DOHH2 (cell line): ENCODE measurements at regions not wholly inside any gene's neighbourhood (a gene's known extent, or its start where the extent isn't known, plus 50 kb on each side); places are given as distances from the start of the nearest gene placed in this dataset.

ENCODE experiments used
- H3F3A ChIP-seq: fragments of 200-600 bp; sonication (generic), shearing (Covaris generic); 2 replicates; pipeline ENCODE4 v1.6.0; 2016; ENCODE audit warnings: antibody characterized with exemption, mild to moderate bottlenecking; ENCODE audit not compliant: control insufficient read depth, insufficient read depth
- H3K27ac ChIP-seq: fragments of 200-600 bp; sonication (generic); 2 replicates; pipeline ENCODE4 v1.5.1; 2014; ENCODE audit warnings: low read depth, mild to moderate bottlenecking, low read length, moderate library complexity
- H3K27me3 ChIP-seq: fragments of 200-600 bp; sonication (generic); 2 replicates; pipeline ENCODE4 v1.6.1; 2014; ENCODE audit warnings: mild to moderate bottlenecking, low read length, mixed read lengths; ENCODE audit not compliant: control insufficient read depth
- H3K36me3 ChIP-seq: fragments of 200-600 bp; sonication (generic); 2 replicates; pipeline ENCODE4 v1.6.1; 2014; ENCODE audit warnings: mild to moderate bottlenecking, low read length, moderate library complexity, mixed read lengths; ENCODE audit not compliant: control insufficient read depth
- H3K4me1 ChIP-seq: fragments of 200-600 bp; sonication (generic); 2 replicates; pipeline ENCODE4 v1.6.1; 2014; ENCODE audit warnings: mild to moderate bottlenecking, low read length, mixed read lengths; ENCODE audit not compliant: control insufficient read depth
- H3K4me2 ChIP-seq: fragments of 200-600 bp; sonication (generic); 2 replicates; pipeline ENCODE4 v1.6.0; 2014; ENCODE audit warnings: mild to moderate bottlenecking, low read length, moderate library complexity
- H3K4me3 ChIP-seq: fragments of 200-600 bp; sonication (generic); 2 replicates; pipeline ENCODE4 v1.5.1; 2014; ENCODE audit warnings: mild to moderate bottlenecking, low read length, mixed read lengths
- H3K79me2 ChIP-seq: fragments of 200-600 bp; sonication (generic); 2 replicates; pipeline ENCODE4 v1.6.1; 2014; ENCODE audit warnings: mild to moderate bottlenecking, low read length, mixed read lengths; ENCODE audit not compliant: control insufficient read depth
- H3K9me2 ChIP-seq: fragments of 200-600 bp; sonication (generic); replicated peaks from 2 replicates; pipeline ENCODE4 v1.6.1; 2014; ENCODE audit warnings: mild to moderate bottlenecking, low read length, mixed read lengths; ENCODE audit not compliant: control insufficient read depth
- H3K9me3 ChIP-seq: fragments of 200-600 bp; sonication (generic); 2 replicates; pipeline ENCODE4 v1.6.1; 2014; ENCODE audit warnings: antibody characterized with exemption, low read length, mixed read lengths; ENCODE audit not compliant: control insufficient read depth, insufficient read depth
- H4K20me1 ChIP-seq: fragments of 200-600 bp; sonication (generic); 2 replicates; pipeline ENCODE4 v1.6.0; 2014; ENCODE audit warnings: low read depth, mild to moderate bottlenecking, antibody characterized with exemption, low read length, moderate library complexity; ENCODE audit not compliant: control insufficient read depth, insufficient read depth
- CTCF ChIP-seq: fragments of 200-600 bp; sonication (generic); IDR thresholded peaks from one replicate; pipeline ENCODE4 v1.5.1; 2014; ENCODE audit warnings: antibody characterized with exemption, mild to moderate bottlenecking, low read depth, low read length; ENCODE audit not compliant: poor library complexity, severe bottlenecking
- EZH2phosphoT487 ChIP-seq: fragments of 200-600 bp; sonication (generic); IDR thresholded peaks from 2 replicates; pipeline ENCODE4 v1.6.1; 2017; ENCODE audit warnings: borderline replicate concordance, mild to moderate bottlenecking, antibody characterized with exemption, low read length, moderate library complexity, mixed read lengths

- Histone ChIP-seq H3K4me1 (no peaks in the 10 kb centered on the region), H3K79me2 (no peaks in the 10 kb centered on the region), H3K36me3 (no peaks in the 10 kb centered on the region), H4K20me1 (no peaks in the 10 kb centered on the region), H3K9me3 (no peaks in the 10 kb centered on the region), H3K4me2 (no peak overlapping the region), H3K27ac (no peak overlapping the region), H3K4me3 (no peak overlapping the region), H3K27me3 (peaks cover 17% of the 10 kb centered on the region; the same call in 1 of the 2 replicates), H3K9me2 (no peaks in the 10 kb centered on the region), H3F3A (no peaks in the 10 kb centered on the region)
- no peak for TF ChIP-seq EZH2phosphoT487
- TF ChIP-seq CTCF: no peak
Measured at GRCh38 chr3:10561946-10562560, 56.7 kb upstream of the ATP2B2 start.

- no peak overlapping the region for H3K4me2 ChIP-seq
- H3K27me3 ChIP-seq: peaks cover 14% of the 10 kb centered on the region; the same call in 1 of the 2 replicates
- no peak overlapping the region for H3K4me3 ChIP-seq
- no peaks in the 10 kb centered on the region for H3K9me3 ChIP-seq
- no peak overlapping the region for H3K27ac ChIP-seq
- H3K79me2 ChIP-seq: no peaks in the 10 kb centered on the region
- no peak for TF ChIP-seq CTCF
- TF ChIP-seq EZH2phosphoT487: no peak
- no peaks in the 10 kb centered on the region for H3K36me3 ChIP-seq
- no peaks in the 10 kb centered on the region for H3F3A ChIP-seq
- no peaks in the 10 kb centered on the region for H3K9me2 ChIP-seq
- no peaks in the 10 kb centered on the region for H4K20me1 ChIP-seq
- no peaks in the 10 kb centered on the region for H3K4me1 ChIP-seq
Measured at GRCh38 chr3:10563396-10563795, 58.0 kb upstream of the ATP2B2 start.

GRCh38 chr3:10565814-10566213 is 60.4 kb upstream of the ATP2B2 start:
- H3K4me1 ChIP-seq: no peaks in the 10 kb centered on the region
- no peaks in the 10 kb centered on the region for H3K36me3 ChIP-seq
- peaks cover 12% of the 10 kb centered on the region; the same call in 1 of the 2 replicates for H3K27me3 ChIP-seq
- H3F3A ChIP-seq: no peaks in the 10 kb centered on the region
- H3K79me2 ChIP-seq: no peaks in the 10 kb centered on the region
- H3K27ac ChIP-seq: no peak overlapping the region
- H3K9me3 ChIP-seq: no peaks in the 10 kb centered on the region
- H3K4me3 ChIP-seq: no peak overlapping the region
- TF ChIP-seq EZH2phosphoT487 (no peak), CTCF (no peak)
- H4K20me1 ChIP-seq: no peaks in the 10 kb centered on the region
- H3K4me2 ChIP-seq: no peak overlapping the region
- no peaks in the 10 kb centered on the region for H3K9me2 ChIP-seq
